Vagina (tissue), 2 donors: ENCODE measurements at regions not wholly inside any gene's neighbourhood (a gene's known extent, or its start where the extent isn't known, plus 50 kb on each side); places are given as distances from the start of the nearest gene placed in this dataset.

Experiments used
- CTCF ChIP-seq, 3 experiments: fragments of 450-650 bp in 2 of 3; fragments of 200-600 bp in 1 of 3; sonication (generic) in 1 of 3; IDR thresholded peaks; one replicate each; pipeline ENCODE4 v1.5.1; 2017 to 2019; ENCODE audit warnings: antibody characterized with exemption in 3 of 3, mild to moderate bottlenecking in 2 of 3, moderate library complexity in 2 of 3
- POLR2AphosphoS5 ChIP-seq, 2 donors: sonication (generic); formaldehyde crosslinking; IDR thresholded peaks; one replicate each; pipeline ENCODE4 v1.9.0; 2017; ENCODE audit warnings: antibody characterized with exemption in 2 of 2, mild to moderate bottlenecking in 2 of 2, low read depth in 1 of 2; ENCODE audit not compliant: insufficient read depth in 1 of 2

DNA sequence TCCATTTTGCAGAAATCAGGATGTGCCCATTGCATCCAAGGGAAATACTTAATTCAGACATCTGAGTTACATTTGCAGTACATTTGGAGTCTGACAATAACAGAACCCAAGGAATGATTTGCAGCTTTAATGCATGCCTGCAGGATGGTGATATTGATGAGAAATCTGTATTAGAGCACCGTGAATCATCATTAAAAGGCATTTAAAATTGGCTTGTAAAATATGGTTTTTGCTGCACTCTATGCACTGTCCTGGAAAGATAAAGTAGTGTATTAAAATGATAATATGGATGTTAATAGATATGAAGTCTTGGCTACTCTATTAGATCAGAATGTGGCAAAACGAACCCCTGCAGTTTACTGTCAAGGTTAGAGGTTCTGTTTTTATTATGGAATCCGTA lies 556.9 kb downstream of the MAT2B start:
- TF ChIP-seq CTCF (IDR thresholded peaks at IDR 0.05) (no peak), POLR2AphosphoS5 (IDR thresholded peaks at IDR 0.05; ENCODE audit: insufficient read depth in 1 of 2, low read depth in 1 of 2) (no peak)
